ENCODE measurements at regions not wholly inside any gene's neighbourhood (a gene's known extent, or its start where the extent isn't known, plus 50 kb on each side); places are given as distances from the start of the nearest gene placed in this dataset.

- no peak overlapping the region for H3K4me3 ChIP-seq (ENCODE audit: low read depth, low read length)
- DNase-seq (ENCODE audit: low read depth): no peak
- in situ Hi-C loops (cut with HindIII; ENCODE audit: low sequenced_read_pairs): no loop called here
- TF ChIP-seq CTCF (IDR thresholded peaks at IDR 0.05; ENCODE audit: low read depth, low read length, missing control alignments): no peak
Measured at GRCh38 chr2:235267251-235267650, 226.6 kb upstream of the AGAP1 start.

- no peak for DNase-seq (ENCODE audit: low read depth)
- no peak overlapping the region for H3K4me3 ChIP-seq (ENCODE audit: low read depth, low read length)
- no peak for TF ChIP-seq CTCF (IDR thresholded peaks at IDR 0.05; ENCODE audit: low read depth, low read length, missing control alignments)
- in situ Hi-C loops (cut with HindIII; ENCODE audit: low sequenced_read_pairs): no loop called here
Measured at GRCh38 chr2:235268535-235268934, 225.3 kb upstream of the AGAP1 start.

GRCh38 chr2:235270291-235270690, 223.6 kb upstream of the AGAP1 start:
- no peak for TF ChIP-seq CTCF (IDR thresholded peaks at IDR 0.05; ENCODE audit: low read depth, low read length, missing control alignments)
- DNase-seq (ENCODE audit: low read depth): no peak
- no peak overlapping the region for H3K4me3 ChIP-seq (ENCODE audit: low read depth, low read length)
- in situ Hi-C loops (cut with HindIII; ENCODE audit: low sequenced_read_pairs): no loop called here

GRCh38 chr2:235270956-235271355, 222.9 kb upstream of the AGAP1 start:
- DNase-seq (ENCODE audit: low read depth): peak; percentile 94
- no peak for TF ChIP-seq CTCF (IDR thresholded peaks at IDR 0.05; ENCODE audit: low read depth, low read length, missing control alignments)
- H3K4me3 ChIP-seq (ENCODE audit: low read depth, low read length): no peak overlapping the region
- in situ Hi-C loops (cut with HindIII; ENCODE audit: low sequenced_read_pairs): no loop called here

GRCh38 chr2:235271936-235272335, 221.9 kb upstream of the AGAP1 start:
- DNase-seq (ENCODE audit: low read depth): no peak
- in situ Hi-C loops (cut with HindIII; ENCODE audit: low sequenced_read_pairs): no loop called here
- no peak overlapping the region for H3K4me3 ChIP-seq (ENCODE audit: low read depth, low read length)
- TF ChIP-seq CTCF (IDR thresholded peaks at IDR 0.05; ENCODE audit: low read depth, low read length, missing control alignments): no peak

GRCh38 chr2:235274023-235274422, 219.8 kb upstream of the AGAP1 start:
- no peak overlapping the region for H3K4me3 ChIP-seq (ENCODE audit: low read depth, low read length)
- in situ Hi-C loops (cut with HindIII; ENCODE audit: low sequenced_read_pairs): no loop called here
- TF ChIP-seq CTCF (IDR thresholded peaks at IDR 0.05; ENCODE audit: low read depth, low read length, missing control alignments): no peak
- DNase-seq (ENCODE audit: low read depth): no peak

- in situ Hi-C loops (cut with HindIII; ENCODE audit: low sequenced_read_pairs): no loop called here
- no peak overlapping the region for H3K4me3 ChIP-seq (ENCODE audit: low read depth, low read length)
- DNase-seq (ENCODE audit: low read depth): no peak
- TF ChIP-seq CTCF (IDR thresholded peaks at IDR 0.05; ENCODE audit: low read depth, low read length, missing control alignments): no peak
Measured at GRCh38 chr2:235277485-235277884, 216.4 kb upstream of the AGAP1 start.
